CMK (cell line): ENCODE measurements at regions not wholly inside any gene's neighbourhood (a gene's known extent, or its start where the extent isn't known, plus 50 kb on each side); places are given as distances from the start of the nearest gene placed in this dataset.
"Not testable (repeated sequence)": the region's sequence is repeated elsewhere in the genome, so short reads cannot be mapped to it uniquely, and the experiment has no call there.

Experiments
- DNase-seq: peaks from one replicate; pipeline ENCODE4 v3.0.0-alpha.2; 2010; ENCODE audit warnings: low read depth

DNA sequence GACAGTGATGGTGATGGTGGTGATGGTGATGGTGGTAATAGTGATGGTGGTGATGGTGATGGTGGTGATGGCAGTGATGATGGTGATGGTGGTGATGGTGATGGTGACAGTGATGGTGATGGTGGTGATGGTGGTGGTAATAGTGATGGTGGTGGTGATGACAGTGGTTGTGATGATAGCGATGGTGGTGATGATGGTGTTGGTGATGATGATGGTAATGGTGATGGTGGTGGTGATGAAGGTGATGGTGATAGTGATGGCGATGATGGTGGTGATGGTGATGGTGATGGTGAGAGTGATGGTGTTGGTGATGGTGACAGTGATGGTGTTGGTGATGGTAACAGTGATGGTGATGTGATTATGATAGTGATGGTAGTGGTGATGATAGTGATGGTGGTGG lies 94.3 kb downstream of the ASB1 start:
- no peak for DNase-seq

- DNase-seq: no peak
Measured at GRCh38 chr2:238521870-238522269, 95.1 kb downstream of the ASB1 start.

- DNase-seq: no peak
Measured at GRCh38 chr2:238523158-238524110, 96.7 kb downstream of the ASB1 start.

- no peak for DNase-seq
Measured at GRCh38 chr2:238524426-238524983, 97.8 kb downstream of the ASB1 start.

GRCh38 chr2:238525990-238526389 lies 99.3 kb downstream of the ASB1 start:
- no peak for DNase-seq

GRCh38 chr2:238527565-238527964 lies 100.8 kb downstream of the ASB1 start:
- no peak for DNase-seq

DNA sequence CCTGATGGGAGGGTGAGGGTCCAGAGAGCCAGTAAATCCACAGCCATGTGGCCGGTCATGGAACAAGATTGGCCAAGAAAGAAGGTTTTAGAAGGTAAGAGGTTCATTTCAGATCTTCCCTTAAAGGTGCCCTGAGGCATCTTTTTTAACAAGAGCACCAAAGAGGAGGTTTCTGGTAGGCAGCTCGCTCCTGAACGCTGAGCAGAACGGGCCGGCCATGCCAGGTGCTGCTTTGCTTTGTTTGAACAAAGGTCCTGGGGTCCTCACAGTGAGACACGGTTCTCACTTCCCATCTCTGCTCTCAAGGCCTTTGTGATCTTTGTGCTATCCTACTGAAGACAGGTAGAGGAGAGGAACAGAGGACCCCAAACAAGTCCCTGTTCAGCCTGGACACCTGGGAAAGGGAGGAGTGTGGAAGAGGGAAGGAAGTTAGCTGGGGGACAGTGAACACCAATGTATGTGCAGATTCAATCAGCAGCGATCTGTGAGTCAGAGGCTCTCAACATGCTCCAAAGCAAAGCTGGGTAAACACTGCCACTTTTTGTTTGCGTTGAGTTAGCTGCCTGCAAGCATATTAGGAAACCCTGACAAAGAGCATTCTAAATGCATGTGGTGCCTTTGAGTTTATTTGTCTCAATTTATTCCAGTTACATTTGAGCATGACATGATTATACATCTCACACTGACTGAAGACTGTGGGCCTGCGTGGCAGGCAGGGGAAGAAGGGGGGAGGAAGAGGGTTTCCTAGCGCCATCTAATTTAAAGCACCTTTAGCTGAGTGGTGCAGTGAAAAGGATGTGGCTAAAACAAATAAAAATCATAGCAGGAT lies 102.4 kb downstream of the ASB1 start:
- no peak for DNase-seq

DNA sequence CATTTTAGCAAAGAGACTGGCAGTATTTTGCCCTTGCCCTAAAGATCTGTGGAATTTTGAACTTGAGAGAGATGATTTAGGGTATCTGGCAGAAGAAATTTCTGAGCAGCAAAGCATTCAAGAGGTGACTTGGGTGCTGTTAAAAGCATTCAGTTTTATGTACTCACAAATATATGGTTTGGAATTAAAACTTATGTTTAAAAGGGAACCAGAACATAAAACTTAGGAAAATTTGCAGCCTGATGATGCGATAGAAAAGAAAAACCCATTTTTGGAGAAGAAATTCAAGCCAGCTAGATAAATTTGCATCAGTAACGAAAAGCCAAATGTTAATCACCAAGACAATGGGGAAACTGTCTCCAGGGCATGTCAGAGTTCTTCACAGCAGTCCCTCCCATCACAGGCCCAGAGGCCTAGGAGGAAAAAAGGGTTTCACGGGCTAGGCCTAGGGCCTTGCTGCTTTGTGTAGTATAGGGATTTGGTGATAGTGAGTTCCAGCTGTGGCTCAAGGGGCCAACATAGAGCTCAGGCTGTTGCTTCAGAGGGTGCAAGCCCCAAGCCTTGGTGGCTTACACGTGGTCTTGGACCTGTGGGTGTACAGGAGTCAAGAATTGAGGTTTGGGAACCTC lies 104.4 kb downstream of the ASB1 start:
- not testable (repeated sequence) for DNase-seq

- not testable (repeated sequence) for DNase-seq
Measured at GRCh38 chr2:238543732-238544131, 117.0 kb downstream of the ASB1 start.

- DNase-seq: no peak
Measured at GRCh38 chr2:238548902-238549462, 122.3 kb downstream of the ASB1 start.

GRCh38 chr2:238549866-238550265 lies 123.1 kb downstream of the ASB1 start:
- DNase-seq: no peak

DNA sequence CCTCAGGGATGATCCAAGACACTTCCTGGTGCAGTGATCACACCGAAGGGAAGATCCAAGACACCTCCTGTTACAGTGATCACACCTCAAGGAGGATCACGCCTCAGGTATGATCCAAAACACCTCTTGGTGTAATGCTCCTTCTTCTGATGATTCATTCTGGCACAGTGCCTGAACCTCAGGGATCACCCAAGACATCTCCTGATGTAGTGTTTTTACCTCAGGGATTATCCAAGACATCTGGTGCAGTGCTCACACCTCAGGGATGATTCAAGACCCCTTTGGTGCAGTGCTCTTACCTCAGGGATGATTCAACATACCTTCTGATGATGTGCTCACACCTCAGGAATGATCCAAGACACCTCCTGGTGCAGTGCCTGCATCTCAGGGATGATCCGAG lies 124.4 kb downstream of the ASB1 start:
- DNase-seq: no peak

- no peak for DNase-seq
Measured at GRCh38 chr2:238552226-238552625, 125.5 kb downstream of the ASB1 start.

GRCh38 chr2:238553159-238553558 lies 126.4 kb downstream of the ASB1 start:
- DNase-seq: no peak

GRCh38 chr2:238554468-238555315 lies 128.0 kb downstream of the ASB1 start:
- no peak for DNase-seq

DNA sequence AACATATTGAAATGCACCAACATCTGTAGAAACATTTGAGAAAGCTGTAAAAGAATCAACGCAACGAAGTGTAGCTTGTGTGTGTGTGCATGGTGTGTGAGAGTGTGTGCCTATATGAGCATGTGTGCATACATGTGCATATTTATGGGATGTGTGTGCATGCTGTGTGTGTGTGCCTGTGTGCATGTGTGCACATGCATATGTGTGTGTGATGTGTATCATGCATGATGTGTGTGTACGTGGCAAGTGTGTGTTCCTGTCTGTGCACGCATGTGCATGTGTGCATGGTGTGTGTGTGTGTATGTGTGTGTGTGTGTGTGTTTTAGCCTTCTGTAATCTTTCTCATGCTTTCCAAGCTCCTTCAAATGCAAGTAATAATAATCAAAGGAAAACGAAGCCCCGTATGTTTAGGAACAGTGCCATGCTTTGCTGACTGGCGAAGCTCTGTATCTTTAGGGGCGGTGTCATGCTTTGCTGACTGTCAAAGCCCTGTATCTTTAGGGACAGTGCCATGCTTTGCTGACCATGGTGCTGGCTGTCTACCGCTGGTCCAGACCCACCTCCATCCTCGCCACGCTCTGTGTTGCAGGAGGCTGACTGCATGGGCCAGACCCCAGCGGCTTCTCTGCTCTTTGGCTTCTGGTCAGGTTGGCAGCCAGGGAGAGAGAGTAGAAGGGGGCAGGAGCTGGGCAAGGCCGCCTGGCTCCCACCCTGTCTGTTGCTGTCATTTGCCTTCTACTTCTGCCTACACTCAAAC lies 129.2 kb downstream of the ASB1 start:
- DNase-seq: no peak

- DNase-seq: no peak
Measured at GRCh38 chr2:238557431-238557830, 130.7 kb downstream of the ASB1 start.

DNA sequence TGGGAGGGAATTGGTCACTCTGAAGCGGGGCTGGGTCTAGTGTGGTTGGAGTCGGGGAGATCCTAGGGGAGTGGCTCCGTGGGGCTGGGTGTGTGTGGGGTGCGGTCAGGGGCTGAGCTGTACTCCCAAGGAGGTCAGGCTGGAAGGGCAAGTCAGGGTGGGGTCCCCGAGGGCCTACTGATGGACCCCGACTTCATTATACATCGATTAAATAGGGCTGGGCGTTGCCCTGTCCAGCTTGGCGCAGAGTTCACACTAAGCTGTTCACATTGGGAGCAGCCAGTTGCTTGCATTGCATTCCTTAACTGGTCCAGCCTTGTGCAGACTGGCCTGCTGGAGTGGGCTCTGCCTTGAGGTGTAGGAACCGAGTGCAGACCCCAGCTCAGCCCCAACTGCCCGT lies 131.2 kb downstream of the ASB1 start:
- DNase-seq: no peak

DNA sequence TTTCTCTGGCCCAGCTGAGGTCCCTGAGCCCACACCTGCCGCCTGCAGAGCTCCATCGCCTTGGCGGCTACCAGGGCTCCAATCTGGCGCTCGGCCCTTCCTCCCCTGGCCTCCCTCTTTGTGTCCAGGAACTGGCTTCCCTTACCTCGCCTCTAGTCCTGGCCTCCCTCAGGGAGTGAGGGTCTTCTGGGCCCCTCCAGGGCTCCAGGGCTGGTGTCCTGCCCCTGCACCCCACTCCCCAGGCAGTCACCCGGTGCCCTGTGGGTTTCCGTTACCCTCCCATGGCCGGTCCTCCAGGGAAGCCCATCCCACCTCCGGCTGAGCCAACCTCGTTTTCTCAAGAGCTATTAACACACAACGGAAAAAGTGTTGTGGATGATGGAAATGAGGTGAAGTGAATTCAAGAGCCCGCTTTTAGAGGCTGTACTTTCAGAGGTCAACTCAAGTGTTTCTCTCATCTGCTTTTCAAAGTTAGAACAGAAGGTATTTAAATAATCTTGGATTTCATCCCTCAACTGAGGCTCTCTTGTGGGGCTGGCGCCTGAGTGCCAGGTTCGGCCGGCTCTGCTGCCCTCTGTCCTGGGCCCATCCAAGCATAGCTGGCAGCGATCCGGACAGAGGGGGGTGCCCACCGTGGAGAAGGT lies 131.9 kb downstream of the ASB1 start:
- DNase-seq: no peak

DNA sequence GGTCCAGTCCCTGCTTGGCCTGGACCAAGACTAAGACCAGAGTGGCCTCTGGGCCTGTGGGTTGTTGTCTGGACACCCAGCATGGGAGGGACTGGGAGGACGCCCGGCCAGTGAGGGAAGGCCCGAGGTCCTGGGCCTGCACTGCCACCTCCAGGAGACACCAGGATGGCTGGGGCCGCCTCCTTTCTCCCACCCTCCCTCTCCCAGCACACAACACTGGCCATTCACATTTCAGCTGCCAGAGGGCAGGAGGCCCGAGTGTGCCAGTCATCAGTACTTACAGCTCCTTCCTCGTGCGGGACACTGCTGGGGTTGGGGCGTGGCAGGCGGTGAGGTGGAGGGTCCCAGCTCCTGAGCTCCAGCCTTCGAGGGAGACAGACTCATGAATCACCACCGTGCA lies 133.5 kb downstream of the ASB1 start:
- DNase-seq: no peak
